Tibial nerve (tissue), 3 donors: ENCODE measurements at regions not wholly inside any gene's neighbourhood (a gene's known extent, or its start where the extent isn't known, plus 50 kb on each side); places are given as distances from the start of the nearest gene placed in this dataset.

Experiments
- POLR2A ChIP-seq, 2 donors: fragments of 450-650 bp; IDR thresholded peaks; one replicate each; pipeline ENCODE4 v1.6.1; 2017; ENCODE audit warnings: antibody characterized with exemption in 2 of 2, mild to moderate bottlenecking in 2 of 2, moderate library complexity in 2 of 2
- TF ChIP-seq, protein P1 (sequence below), 5 experiments: fragments of 200-600 bp in 3 of 5; fragments of 450-650 bp in 2 of 5; sonication (generic) in 3 of 5; IDR thresholded peaks; one replicate each; pipeline ENCODE4 v1.5.1; 2016 to 2019; ENCODE audit warnings: antibody characterized with exemption in 5 of 5, mild to moderate bottlenecking in 3 of 5, moderate library complexity in 2 of 5

- no peak for TF ChIP-seq POLR2A (IDR thresholded peaks at IDR 0.05)
- TF ChIP-seq, protein P1, sequence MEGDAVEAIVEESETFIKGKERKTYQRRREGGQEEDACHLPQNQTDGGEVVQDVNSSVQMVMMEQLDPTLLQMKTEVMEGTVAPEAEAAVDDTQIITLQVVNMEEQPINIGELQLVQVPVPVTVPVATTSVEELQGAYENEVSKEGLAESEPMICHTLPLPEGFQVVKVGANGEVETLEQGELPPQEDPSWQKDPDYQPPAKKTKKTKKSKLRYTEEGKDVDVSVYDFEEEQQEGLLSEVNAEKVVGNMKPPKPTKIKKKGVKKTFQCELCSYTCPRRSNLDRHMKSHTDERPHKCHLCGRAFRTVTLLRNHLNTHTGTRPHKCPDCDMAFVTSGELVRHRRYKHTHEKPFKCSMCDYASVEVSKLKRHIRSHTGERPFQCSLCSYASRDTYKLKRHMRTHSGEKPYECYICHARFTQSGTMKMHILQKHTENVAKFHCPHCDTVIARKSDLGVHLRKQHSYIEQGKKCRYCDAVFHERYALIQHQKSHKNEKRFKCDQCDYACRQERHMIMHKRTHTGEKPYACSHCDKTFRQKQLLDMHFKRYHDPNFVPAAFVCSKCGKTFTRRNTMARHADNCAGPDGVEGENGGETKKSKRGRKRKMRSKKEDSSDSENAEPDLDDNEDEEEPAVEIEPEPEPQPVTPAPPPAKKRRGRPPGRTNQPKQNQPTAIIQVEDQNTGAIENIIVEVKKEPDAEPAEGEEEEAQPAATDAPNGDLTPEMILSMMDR (IDR thresholded peaks at IDR 0.05): no peak
Observed at GRCh38 chr5:118551031-118551430, 437.3 kb downstream of the DTWD2 start.
